Smooth muscle cell (in vitro differentiated cells): ENCODE measurements at regions not wholly inside any gene's neighbourhood (a gene's known extent, or its start where the extent isn't known, plus 50 kb on each side); places are given as distances from the start of the nearest gene placed in this dataset.
"Not testable (repeated sequence)": the region's sequence is repeated elsewhere in the genome, so short reads cannot be mapped to it uniquely, and the experiment has no call there.

ENCODE experiments used
- DNase-seq: peaks from one replicate; lab custom pipeline; 2025; ENCODE audit not compliant: unreplicated experiment; lab: John Stamatoyannopoulos, UW
- H2AFZ ChIP-seq: fragments of 200-600 bp; sonication (generic); 2 replicates; pipeline ENCODE4 v1.6.0; 2016; ENCODE audit warnings: antibody characterized with exemption, low read depth, mild to moderate bottlenecking
- H3F3A ChIP-seq: fragments of 200-600 bp; sonication (generic); 2 replicates; pipeline ENCODE4 v1.6.0; 2017; ENCODE audit warnings: antibody characterized with exemption, low read depth
- H3K27ac ChIP-seq: fragments of 200-600 bp; sonication (generic); 2 replicates; pipeline ENCODE4 v1.5.1; 2016; ENCODE audit warnings: low read depth, mild to moderate bottlenecking
- H3K27me3 ChIP-seq: fragments of 200-600 bp; sonication (generic); 2 replicates; pipeline ENCODE4 v1.6.1; 2016; ENCODE audit warnings: low read depth, mild to moderate bottlenecking
- H3K36me3 ChIP-seq: fragments of 200-600 bp; sonication (generic); 2 replicates; pipeline ENCODE4 v1.5.1; 2016; ENCODE audit warnings: low read depth
- H3K4me1 ChIP-seq: fragments of 200-600 bp; sonication (generic); 2 replicates; pipeline ENCODE4 v1.5.1; 2016; ENCODE audit warnings: low read depth
- H3K4me2 ChIP-seq: fragments of 200-600 bp; sonication (generic); 2 replicates; pipeline ENCODE4 v1.6.0; 2016; ENCODE audit warnings: mild to moderate bottlenecking
- H3K4me3 ChIP-seq: fragments of 200-600 bp; sonication (generic); 2 replicates; pipeline ENCODE4 v1.5.1; 2016; ENCODE audit warnings: mild to moderate bottlenecking
- H3K79me2 ChIP-seq: fragments of 200-600 bp; sonication (generic); 2 replicates; pipeline ENCODE4 v1.6.0; 2016; ENCODE audit warnings: low read depth, mild to moderate bottlenecking
- H3K9ac ChIP-seq: fragments of 200-600 bp; sonication (generic); 2 replicates; pipeline ENCODE4 v1.6.0; 2016; ENCODE audit warnings: low read depth
- H3K9me3 ChIP-seq: fragments of 200-600 bp; sonication (generic); replicated peaks from 2 replicates; pipeline ENCODE4 v1.5.1; 2016; ENCODE audit warnings: low read depth
- H4K20me1 ChIP-seq: fragments of 200-600 bp; sonication (generic); 2 replicates; pipeline ENCODE4 v1.6.0; 2016; ENCODE audit warnings: low read depth
- WGBS: methylation state at CpG from one replicate; pipeline ENCODE4 v1.1.7; 2016; ENCODE audit warnings: low lambda C conversion rate; 5-methylcytosine and 5-hydroxymethylcytosine counted together

DNA sequence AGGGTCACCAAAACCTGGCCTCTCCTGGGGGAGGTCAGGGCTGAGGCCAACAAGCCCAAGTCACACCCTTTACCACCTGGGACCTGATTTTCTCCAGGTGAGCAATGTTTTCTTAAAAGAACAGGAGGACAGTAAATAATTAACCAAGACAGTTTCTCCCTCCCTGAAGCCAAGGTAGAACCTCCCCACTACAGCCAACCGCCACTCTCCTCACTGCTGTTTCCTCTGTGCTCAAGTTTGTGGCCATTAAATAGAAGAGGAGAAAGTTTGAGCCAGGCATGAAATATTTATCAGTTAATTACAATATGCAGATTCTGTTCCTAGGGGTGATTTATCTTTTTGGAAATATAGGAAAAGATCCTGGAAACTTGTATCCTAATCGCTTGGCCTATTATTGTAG, 150.6 kb upstream of the ANKRD20A1 start:
- H2AFZ ChIP-seq, H3K27ac ChIP-seq, H4K20me1 ChIP-seq, H3K27me3 ChIP-seq, H3K79me2 ChIP-seq, DNase-seq, H3K9ac ChIP-seq, H3K4me1 ChIP-seq, H3K9me3 ChIP-seq, H3K4me2 ChIP-seq, H3F3A ChIP-seq, H3K36me3 ChIP-seq, H3K4me3 ChIP-seq: not testable (repeated sequence)
- 88% methylated on average over 1 of the region's 2 CpGs for WGBS

DNA sequence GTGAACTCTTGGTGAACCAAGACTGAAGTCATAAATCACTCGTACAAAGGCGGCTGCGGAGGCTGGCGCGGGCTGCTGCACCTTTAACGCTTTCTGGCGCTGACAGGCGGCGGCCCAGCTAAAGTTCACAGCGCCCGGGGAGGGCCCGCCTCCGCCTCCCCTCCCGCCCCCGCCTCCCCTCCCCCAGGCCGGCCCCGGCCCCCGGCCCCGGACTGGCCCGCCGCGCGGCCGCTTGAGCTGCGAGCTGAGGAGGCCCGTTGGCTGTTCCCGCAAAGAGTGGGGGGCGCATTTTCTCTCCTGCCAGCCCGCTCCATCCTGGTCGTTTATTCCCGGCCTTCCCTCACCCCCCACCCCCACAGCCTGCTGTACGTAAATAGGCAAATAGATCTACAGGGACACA, 147.3 kb upstream of the ANKRD20A1 start:
- not testable (repeated sequence) for H4K20me1 ChIP-seq, H3K9me3 ChIP-seq, H2AFZ ChIP-seq, H3K36me3 ChIP-seq, H3K4me1 ChIP-seq, H3K9ac ChIP-seq, H3K79me2 ChIP-seq, H3K4me3 ChIP-seq, H3K27me3 ChIP-seq, H3F3A ChIP-seq, DNase-seq, H3K27ac ChIP-seq, H3K4me2 ChIP-seq
- 42% methylated on average over 13 of the region's 32 CpGs for WGBS

DNA sequence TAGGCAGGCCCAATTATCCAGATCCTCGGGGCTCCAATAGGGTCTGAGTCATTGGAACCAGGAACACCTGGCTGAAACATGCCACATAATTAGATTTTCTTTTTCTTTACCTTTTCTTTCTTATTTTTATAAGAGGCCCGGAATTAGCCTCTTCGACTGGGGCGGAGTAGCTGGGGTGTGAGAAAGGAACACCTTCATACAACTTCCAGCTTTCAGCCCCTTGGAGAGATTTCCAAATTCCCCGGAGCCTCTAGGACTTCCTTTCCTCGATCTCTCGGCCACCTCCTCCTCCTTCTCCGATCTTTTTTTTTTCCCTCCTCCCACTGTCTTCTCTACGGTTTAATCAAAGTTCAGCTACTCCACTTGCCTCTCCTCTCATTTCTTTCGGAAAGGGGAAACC, 146.8 kb upstream of the ANKRD20A1 start:
- not testable (repeated sequence) for DNase-seq, H4K20me1 ChIP-seq, H3K9me3 ChIP-seq, H3K36me3 ChIP-seq, H3K9ac ChIP-seq, H3K4me1 ChIP-seq, H3F3A ChIP-seq, H3K27ac ChIP-seq, H3K27me3 ChIP-seq, H3K4me3 ChIP-seq, H3K79me2 ChIP-seq, H3K4me2 ChIP-seq, H2AFZ ChIP-seq
- 61% methylated on average over 8 of the region's 10 CpGs for WGBS

DNA sequence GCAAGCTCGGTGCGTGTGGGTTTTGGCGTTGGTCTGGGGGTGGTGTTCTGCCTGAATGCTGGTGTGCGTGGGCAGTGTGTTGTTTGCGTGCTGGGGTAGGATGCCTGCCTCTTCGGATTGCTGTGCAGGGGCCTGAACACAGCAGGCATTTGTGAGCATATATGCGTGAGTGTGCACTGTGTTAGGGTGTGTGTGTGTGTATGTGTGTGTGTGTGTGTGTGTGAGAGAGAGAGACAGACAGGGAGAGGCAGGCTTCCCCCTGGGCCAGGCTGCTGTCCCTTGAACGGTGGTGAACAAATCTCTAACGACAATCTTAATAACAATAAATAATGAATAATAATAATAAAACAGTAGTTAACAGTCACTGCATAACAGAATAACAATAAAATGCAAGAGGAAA, 145.8 kb upstream of the ANKRD20A1 start:
- H4K20me1 ChIP-seq, H3K27me3 ChIP-seq, H3K27ac ChIP-seq, H3K4me1 ChIP-seq, H3K36me3 ChIP-seq, H3K79me2 ChIP-seq, H2AFZ ChIP-seq, H3K4me2 ChIP-seq, H3F3A ChIP-seq, H3K9me3 ChIP-seq, H3K9ac ChIP-seq, DNase-seq, H3K4me3 ChIP-seq: not testable (repeated sequence)
- 42% methylated on average over 2 of the region's 9 CpGs for WGBS

DNA sequence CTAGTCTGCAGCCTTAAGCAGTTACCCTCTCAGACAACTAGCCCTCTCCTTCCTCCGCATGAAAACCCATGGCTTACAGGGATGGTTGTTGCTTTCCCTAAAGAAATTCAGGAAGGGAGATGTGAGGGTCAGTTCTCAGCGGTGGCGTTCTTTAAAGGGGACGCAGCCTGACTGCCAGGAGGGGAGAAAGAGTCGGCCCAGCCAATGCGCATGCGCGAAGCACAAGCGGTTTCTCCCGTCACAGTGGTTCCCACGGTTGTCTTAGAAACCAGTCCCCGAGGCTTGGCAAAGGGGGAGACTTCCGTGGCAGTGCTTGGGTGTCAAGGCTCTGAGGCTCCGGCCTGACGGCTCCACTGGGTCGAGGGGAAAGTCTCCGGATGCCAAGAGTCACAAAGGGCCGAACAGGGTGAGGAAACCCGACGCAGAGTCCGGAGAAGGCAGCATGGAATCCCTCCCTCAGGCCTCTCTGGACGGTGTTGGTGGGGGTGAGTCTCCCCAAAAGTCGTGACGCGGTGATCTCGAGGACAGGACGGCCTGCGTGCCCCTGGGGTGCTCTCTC, 140.8 kb upstream of the ANKRD20A1 start:
- H4K20me1 ChIP-seq, H3K4me1 ChIP-seq, H3K9me3 ChIP-seq, H3K27ac ChIP-seq, H3K27me3 ChIP-seq, H3F3A ChIP-seq, H3K79me2 ChIP-seq, DNase-seq, H3K4me3 ChIP-seq, H3K36me3 ChIP-seq, H2AFZ ChIP-seq, H3K4me2 ChIP-seq, H3K9ac ChIP-seq: not testable (repeated sequence)
- 46% methylated on average over 10 of the region's 28 CpGs for WGBS

DNA sequence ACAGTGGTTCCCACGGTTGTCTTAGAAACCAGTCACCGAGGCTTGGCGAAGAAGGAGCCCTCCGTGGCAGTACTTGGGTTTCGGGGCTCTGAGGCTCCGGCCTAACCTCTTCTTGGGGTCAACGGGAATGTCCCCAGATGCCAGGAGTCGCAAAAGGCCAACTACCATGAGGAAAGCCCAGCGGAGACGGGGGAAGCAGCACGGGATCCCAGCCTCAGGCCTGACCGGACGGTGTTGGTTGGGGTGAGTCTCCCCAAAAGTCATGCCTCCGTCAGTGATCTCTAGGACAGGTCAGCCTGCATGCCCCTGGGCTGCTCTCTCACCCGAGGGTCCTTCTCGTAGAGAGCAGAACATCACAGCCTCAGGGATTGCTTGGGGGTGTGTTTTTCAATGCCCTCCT, 138.2 kb upstream of the ANKRD20A1 start:
- WGBS, result 84% methylated on average over 16 of the region's 16 CpGs
- not testable (repeated sequence) for H3K36me3 ChIP-seq, H3K4me1 ChIP-seq, DNase-seq, H3K79me2 ChIP-seq, H3K4me3 ChIP-seq, H3K9me3 ChIP-seq, H3K9ac ChIP-seq, H4K20me1 ChIP-seq, H3K27me3 ChIP-seq, H3F3A ChIP-seq, H3K27ac ChIP-seq, H2AFZ ChIP-seq, H3K4me2 ChIP-seq

DNA sequence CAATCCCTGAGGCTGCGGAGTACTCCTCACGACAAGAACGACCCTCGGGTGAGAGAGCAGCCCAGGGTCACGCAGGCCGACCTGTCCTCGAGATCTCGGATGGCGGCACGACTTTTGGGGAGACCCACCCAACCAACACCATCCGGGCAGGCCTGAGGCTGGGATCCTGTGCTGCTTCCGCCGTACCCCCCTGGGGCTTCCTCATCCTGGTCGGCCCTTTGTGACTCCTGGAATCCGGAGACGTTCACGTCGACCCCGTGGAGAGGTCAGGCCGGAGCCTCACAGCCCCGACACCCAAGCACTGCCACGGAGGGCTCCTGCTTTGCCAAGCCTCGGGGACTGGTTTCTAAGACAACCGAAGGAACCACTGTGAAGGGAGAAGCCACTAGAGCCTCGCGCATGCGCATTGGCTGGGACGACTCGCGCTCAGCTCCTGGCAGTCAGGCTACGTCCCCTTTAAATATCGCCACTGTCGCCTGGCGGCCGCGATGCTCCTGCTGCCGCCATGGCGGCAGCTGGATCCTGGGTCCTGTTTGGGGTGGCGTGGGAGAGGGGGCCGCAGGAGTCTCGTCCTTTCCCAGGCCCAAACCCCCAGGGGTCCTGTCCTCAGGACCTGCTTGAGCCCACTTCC, 136.2 kb upstream of the ANKRD20A1 start:
- H3K79me2 ChIP-seq, H3K4me1 ChIP-seq, H2AFZ ChIP-seq, H3K4me2 ChIP-seq, H3K27me3 ChIP-seq, H3K9me3 ChIP-seq, H3F3A ChIP-seq, H3K4me3 ChIP-seq, DNase-seq, H4K20me1 ChIP-seq, H3K27ac ChIP-seq, H3K36me3 ChIP-seq, H3K9ac ChIP-seq: not testable (repeated sequence)
- no CpG with 5 or more reads among the region's 41 CpGs for WGBS

DNA sequence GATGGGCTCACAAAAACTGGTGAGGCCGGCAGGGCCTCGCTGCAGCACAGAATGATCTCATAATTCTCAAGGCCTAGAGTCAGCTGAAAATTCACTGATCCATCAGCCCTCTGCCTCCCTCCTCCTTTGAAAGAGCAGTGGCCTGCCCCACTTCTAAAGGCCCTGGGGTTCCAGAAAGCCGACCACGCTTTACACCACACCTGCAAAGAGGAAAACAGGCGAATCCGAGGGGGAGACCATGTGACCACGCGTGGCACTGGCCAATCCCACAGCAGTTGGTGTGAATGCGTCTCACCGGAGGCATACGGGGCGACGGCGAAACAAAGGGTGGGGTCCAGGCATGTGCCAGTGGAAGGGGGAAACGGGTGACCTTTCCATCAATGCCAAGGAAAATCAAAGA, 135.5 kb upstream of the ANKRD20A1 start:
- H3K36me3 ChIP-seq, H3K27me3 ChIP-seq, H3K79me2 ChIP-seq, H3K9ac ChIP-seq, H2AFZ ChIP-seq, H3K27ac ChIP-seq, H4K20me1 ChIP-seq, H3F3A ChIP-seq, DNase-seq, H3K9me3 ChIP-seq, H3K4me1 ChIP-seq: not testable (repeated sequence)
- WGBS, result 9% methylated on average over 8 of the region's 15 CpGs
- Histone ChIP-seq H3K4me2 (peak overlapping the region; percentile 81), H3K4me3 (peak overlapping the region; percentile 47)

DNA sequence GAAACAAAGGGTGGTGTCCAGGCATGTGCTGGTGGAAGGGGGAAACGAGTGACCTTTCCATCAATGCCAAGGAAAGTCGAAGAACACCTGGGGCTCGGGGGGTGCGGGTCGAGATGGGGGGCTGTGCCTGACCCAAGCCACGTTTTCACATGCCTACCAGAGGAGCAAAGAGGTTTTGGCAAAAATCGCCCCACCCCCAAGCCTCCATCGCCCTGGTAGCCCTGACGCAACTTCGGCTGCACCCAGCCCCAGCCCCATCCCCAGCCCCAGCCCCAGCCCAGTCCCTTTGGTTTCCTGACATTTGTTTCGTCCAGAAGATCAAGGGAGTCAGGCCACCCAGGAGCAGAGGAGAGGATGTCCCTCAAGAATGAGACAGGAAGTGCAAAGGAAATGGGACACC, 133.8 kb upstream of the ANKRD20A1 start:
- not testable (repeated sequence) for H2AFZ ChIP-seq, H3K9me3 ChIP-seq, H3K4me1 ChIP-seq, H3F3A ChIP-seq, H3K79me2 ChIP-seq, H3K27ac ChIP-seq, H3K36me3 ChIP-seq, H3K4me2 ChIP-seq, H4K20me1 ChIP-seq, H3K4me3 ChIP-seq, H3K27me3 ChIP-seq, DNase-seq, H3K9ac ChIP-seq
- no CpG with 5 or more reads among the region's 11 CpGs for WGBS
